ENCODE measurements at regions not wholly inside any gene's neighbourhood (a gene's known extent, or its start where the extent isn't known, plus 50 kb on each side); places are given as distances from the start of the nearest gene placed in this dataset.

GRCh38 chrX:39480963-39481362 lies 616.8 kb downstream of the BCOR start:
- H3K36me3 ChIP-seq (ENCODE audit: control insufficient read depth in 2 of 2, extremely low read depth in 1 of 2, insufficient read depth in 2 of 2, low read length in 2 of 2): no peaks in the 10 kb centered on the region
- dilution Hi-C loops (cut with MboI; ENCODE audit: extremely low pct_ligation_motif_present, low sequenced_read_pairs): no loop called here
- H2AFZ ChIP-seq (ENCODE audit: control insufficient read depth, low read length): no peak overlapping the region
- TF ChIP-seq CTCF (optimal IDR thresholded peaks at IDR 0.05 in 1 of 3, IDR thresholded peaks at IDR 0.05 in 1 of 3, conservative IDR thresholded peaks at IDR 0.05 in 1 of 3; ENCODE audit: extremely low read depth in 1 of 3, insufficient read depth in 2 of 3, low read length in 3 of 3): no peak
- no peak overlapping the region for H3K9ac ChIP-seq (ENCODE audit: control insufficient read depth, extremely low read depth, insufficient read depth, low read length)
- H3K9me1 ChIP-seq (ENCODE audit: control insufficient read depth, extremely low read depth, insufficient read depth, low read length): no peaks in the 10 kb centered on the region
- no peak overlapping the region for H3K4me2 ChIP-seq (ENCODE audit: control insufficient read depth, extremely low read depth, insufficient read depth, low read depth, low read length)
- H3K4me3 ChIP-seq (ENCODE audit: control insufficient read depth in 2 of 3, extremely low read depth in 1 of 3, insufficient read depth in 2 of 3, low read depth in 1 of 3, low read length in 3 of 3): no peak overlapping the region
- FAIRE-seq (no peak), DNase-seq (ENCODE audit: low read depth, low spot score) (no peak)
- no peaks in the 10 kb centered on the region for H3K9me3 ChIP-seq (ENCODE audit: control insufficient read depth, low read depth, low read length)
- H3K4me1 ChIP-seq (ENCODE audit: control insufficient read depth, extremely low read depth, insufficient read depth, low read length): peaks cover 14% of the 10 kb centered on the region
- H3K79me2 ChIP-seq (ENCODE audit: control insufficient read depth, insufficient read depth, low read length): no peaks in the 10 kb centered on the region
- no peak overlapping the region for H3K27ac ChIP-seq (ENCODE audit: control insufficient read depth, insufficient read depth, low read length)
- no peaks in the 10 kb centered on the region for H3K27me3 ChIP-seq (ENCODE audit: control insufficient read depth, extremely low read depth, insufficient read depth, low read length)
- no peaks in the 10 kb centered on the region for H4K20me1 ChIP-seq (ENCODE audit: control insufficient read depth, extremely low read depth, insufficient read depth, low read length)

GRCh38 chrX:39481621-39482020 lies 616.1 kb downstream of the BCOR start:
- TF ChIP-seq CTCF (optimal IDR thresholded peaks at IDR 0.05 in 1 of 3, IDR thresholded peaks at IDR 0.05 in 1 of 3, conservative IDR thresholded peaks at IDR 0.05 in 1 of 3; ENCODE audit: extremely low read depth in 1 of 3, insufficient read depth in 2 of 3, low read length in 3 of 3): no peak
- no peak for TF ChIP-seq EZH2 (IDR thresholded peaks at IDR 0.05; ENCODE audit: low read length)
- Histone ChIP-seq H3K36me3 (ENCODE audit: control insufficient read depth in 2 of 2, extremely low read depth in 1 of 2, insufficient read depth in 2 of 2, low read length in 2 of 2) (no peaks in the 10 kb centered on the region), H3K27ac (ENCODE audit: control insufficient read depth, insufficient read depth, low read length) (no peak overlapping the region), H3K9ac (ENCODE audit: control insufficient read depth, extremely low read depth, insufficient read depth, low read length) (no peak overlapping the region), H2AFZ (ENCODE audit: control insufficient read depth, low read length) (no peak overlapping the region), H4K20me1 (ENCODE audit: control insufficient read depth, extremely low read depth, insufficient read depth, low read length) (no peaks in the 10 kb centered on the region), H3K4me2 (ENCODE audit: control insufficient read depth, extremely low read depth, insufficient read depth, low read depth, low read length) (no peak overlapping the region), H3K9me1 (ENCODE audit: control insufficient read depth, extremely low read depth, insufficient read depth, low read length) (no peaks in the 10 kb centered on the region), H3K4me3 (ENCODE audit: control insufficient read depth in 2 of 3, extremely low read depth in 1 of 3, insufficient read depth in 2 of 3, low read depth in 1 of 3, low read length in 3 of 3) (no peak overlapping the region), H3K4me1 (ENCODE audit: control insufficient read depth, extremely low read depth, insufficient read depth, low read length) (peaks cover 14% of the 10 kb centered on the region), H3K27me3 (ENCODE audit: control insufficient read depth, extremely low read depth, insufficient read depth, low read length) (no peaks in the 10 kb centered on the region), H3K9me3 (ENCODE audit: control insufficient read depth, low read depth, low read length) (no peaks in the 10 kb centered on the region), H3K79me2 (ENCODE audit: control insufficient read depth, insufficient read depth, low read length) (no peaks in the 10 kb centered on the region)
- dilution Hi-C loops (cut with MboI; ENCODE audit: extremely low pct_ligation_motif_present, low sequenced_read_pairs): no loop called here
- FAIRE-seq: no peak
- DNase-seq (ENCODE audit: low read depth, low spot score): no peak

All from keratinocyte (primary cell).